ENCODE measurements at regions not wholly inside any gene's neighbourhood (a gene's known extent, or its start where the extent isn't known, plus 50 kb on each side); places are given as distances from the start of the nearest gene placed in this dataset.

- no peak for TF ChIP-seq CTCF (IDR thresholded peaks at IDR 0.05; ENCODE audit: insufficient read depth, low read length, missing control alignments)
- DNase-seq (ENCODE audit: low read depth, low spot score) = no peak
- CTCF ChIA-PET = interaction anchor here (0.7 kb wide), 1 partner anchor 14 kb away, joined by 3 read pairs; no protein-coding TSS in a partner anchor
- no peak overlapping the region for H3K4me3 ChIP-seq (ENCODE audit: low read depth, low read length)
- POLR2A ChIA-PET = no interaction called here
Observed at GRCh38 chr18:27860011-27860410, 316.9 kb downstream of the CDH2 start.

- DNase-seq (ENCODE audit: low read depth, low spot score) = no peak
- POLR2A ChIA-PET = no interaction called here
- CTCF ChIA-PET = no interaction called here
- TF ChIP-seq CTCF (IDR thresholded peaks at IDR 0.05; ENCODE audit: insufficient read depth, low read length, missing control alignments) = no peak
- H3K4me3 ChIP-seq (ENCODE audit: low read depth, low read length) = no peak overlapping the region
Observed at GRCh38 chr18:27856820-27857219, 320.1 kb downstream of the CDH2 start.

GRCh38 chr18:27855486-27855885, 321.4 kb downstream of the CDH2 start:
- POLR2A ChIA-PET = no interaction called here
- H3K4me3 ChIP-seq (ENCODE audit: low read depth, low read length) = no peak overlapping the region
- no peak for TF ChIP-seq CTCF (IDR thresholded peaks at IDR 0.05; ENCODE audit: insufficient read depth, low read length, missing control alignments)
- no peak for DNase-seq (ENCODE audit: low read depth, low spot score)
- CTCF ChIA-PET = no interaction called here

- ChIA-PET CTCF (interaction anchor here (1.7 kb wide), 1 partner anchor 104 kb away, joined by 4 read pairs; no protein-coding TSS in a partner anchor), POLR2A (no interaction called here)
- TF ChIP-seq CTCF (IDR thresholded peaks at IDR 0.05; ENCODE audit: insufficient read depth, low read length, missing control alignments) = no peak
- no peak overlapping the region for H3K4me3 ChIP-seq (ENCODE audit: low read depth, low read length)
- DNase-seq (ENCODE audit: low read depth, low spot score) = no peak
Observed at GRCh38 chr18:27854631-27855030, 322.3 kb downstream of the CDH2 start.

- ChIA-PET CTCF (no interaction called here), POLR2A (no interaction called here)
- no peak for TF ChIP-seq CTCF (IDR thresholded peaks at IDR 0.05; ENCODE audit: insufficient read depth, low read length, missing control alignments)
- no peak overlapping the region for H3K4me3 ChIP-seq (ENCODE audit: low read depth, low read length)
- DNase-seq (ENCODE audit: low read depth, low spot score) = no peak
Observed at GRCh38 chr18:27848336-27848735, 328.6 kb downstream of the CDH2 start.

GRCh38 chr18:27847412-27847811, 329.5 kb downstream of the CDH2 start:
- ChIA-PET CTCF (no interaction called here), POLR2A (no interaction called here)
- no peak overlapping the region for H3K4me3 ChIP-seq (ENCODE audit: low read depth, low read length)
- no peak for TF ChIP-seq CTCF (IDR thresholded peaks at IDR 0.05; ENCODE audit: insufficient read depth, low read length, missing control alignments)
- DNase-seq (ENCODE audit: low read depth, low spot score) = no peak

All from AG04449 (cell line).